ENCODE measurements at regions not wholly inside any gene's neighbourhood (a gene's known extent, or its start where the extent isn't known, plus 50 kb on each side); places are given as distances from the start of the nearest gene placed in this dataset.

- Mint-ChIP-seq H3K9me3 (ENCODE audit: unreplicated experiment) (peaks cover 9% of the 10 kb centered on the region), H3K4me1 (ENCODE audit: low read depth, unreplicated experiment) (peaks cover 6% of the 10 kb centered on the region), H3K27ac (ENCODE audit: unreplicated experiment) (no peak overlapping the region), H3K4me3 (ENCODE audit: unreplicated experiment) (no peak overlapping the region), H3K27me3 (ENCODE audit: insufficient read depth, unreplicated experiment) (peaks cover 3% of the 10 kb centered on the region), H3K36me3 (ENCODE audit: insufficient read depth, unreplicated experiment) (no peaks in the 10 kb centered on the region)
- Histone ChIP-seq H3K27me3 (replicated peaks; ENCODE audit: control insufficient read depth, insufficient read depth, low read length) (no peaks in the 10 kb centered on the region), H3K4me3 (ENCODE audit: low read depth, low read length) (no peak overlapping the region), H3K4me1 (peaks cover 10% of the 10 kb centered on the region), H3K36me3 (ENCODE audit: control insufficient read depth, insufficient read depth, low read length) (no peaks in the 10 kb centered on the region), H3K9me3 (no peaks in the 10 kb centered on the region)
- CTCF ChIA-PET = no interaction called here
- no peak for DNase-seq
- intact Hi-C loops (cut with micrococcal nuclease; ENCODE audit: unreplicated experiment) = no loop called here
- TF ChIP-seq CTCF (IDR thresholded peaks at IDR 0.05; ENCODE audit: insufficient read depth in 1 of 2, low read depth in 1 of 2, low read length in 1 of 2, severe bottlenecking in 1 of 2, unreplicated experiment in 1 of 2) = no peak
- POLR2A ChIA-PET = no interaction called here
- no TSS peak for BruUV-seq (replicated peaks)
Measured at GRCh38 chr11:103633068-103633788, 403.2 kb upstream of the DDI1 start.

GRCh38 chr11:103633819-103634590 lies 402.4 kb upstream of the DDI1 start:
- intact Hi-C loops (cut with micrococcal nuclease; ENCODE audit: unreplicated experiment) = no loop called here
- Mint-ChIP-seq H3K27me3 (ENCODE audit: insufficient read depth, unreplicated experiment) (peaks cover 3% of the 10 kb centered on the region), H3K27ac (ENCODE audit: unreplicated experiment) (no peak overlapping the region), H3K4me1 (ENCODE audit: low read depth, unreplicated experiment) (no peaks in the 10 kb centered on the region), H3K9me3 (ENCODE audit: unreplicated experiment) (peaks cover 9% of the 10 kb centered on the region), H3K36me3 (ENCODE audit: insufficient read depth, unreplicated experiment) (no peaks in the 10 kb centered on the region), H3K4me3 (ENCODE audit: unreplicated experiment) (no peak overlapping the region)
- Histone ChIP-seq H3K9me3 (no peaks in the 10 kb centered on the region), H3K4me3 (ENCODE audit: low read depth, low read length) (no peak overlapping the region), H3K36me3 (ENCODE audit: control insufficient read depth, insufficient read depth, low read length) (no peaks in the 10 kb centered on the region), H3K4me1 (0 out of 2 replicates have a peak, but pooled peaks cover 4% of the 10 kb centered on the region), H3K27me3 (replicated peaks; ENCODE audit: control insufficient read depth, insufficient read depth, low read length) (no peaks in the 10 kb centered on the region)
- POLR2A ChIA-PET = no interaction called here
- DNase-seq = no peak
- TF ChIP-seq CTCF (IDR thresholded peaks at IDR 0.05; ENCODE audit: insufficient read depth in 1 of 2, low read depth in 1 of 2, low read length in 1 of 2, severe bottlenecking in 1 of 2, unreplicated experiment in 1 of 2) = no peak
- CTCF ChIA-PET = no interaction called here
- no TSS peak for BruUV-seq (replicated peaks)

GRCh38 chr11:103636232-103636631 lies 400.2 kb upstream of the DDI1 start:
- ChIA-PET POLR2A (no interaction called here), CTCF (no interaction called here)
- H3K9me3 Mint-ChIP-seq (ENCODE audit: unreplicated experiment) = no peaks in the 10 kb centered on the region
- no TSS peak for BruUV-seq (replicated peaks)
- no peaks in the 10 kb centered on the region for H3K27me3 ChIP-seq (replicated peaks; ENCODE audit: control insufficient read depth, insufficient read depth, low read length)
- no peak for DNase-seq
- no peaks in the 10 kb centered on the region for H3K36me3 Mint-ChIP-seq (ENCODE audit: insufficient read depth, unreplicated experiment)
- no peaks in the 10 kb centered on the region for H3K4me1 Mint-ChIP-seq (ENCODE audit: low read depth, unreplicated experiment)
- H3K27me3 Mint-ChIP-seq (ENCODE audit: insufficient read depth, unreplicated experiment) = peaks cover 11% of the 10 kb centered on the region
- no peaks in the 10 kb centered on the region for H3K36me3 ChIP-seq (ENCODE audit: control insufficient read depth, insufficient read depth, low read length)
- no peaks in the 10 kb centered on the region for H3K9me3 ChIP-seq
- no peak overlapping the region for H3K27ac Mint-ChIP-seq (ENCODE audit: unreplicated experiment)
- 0 out of 2 replicates have a peak, but pooled peaks cover 4% of the 10 kb centered on the region for H3K4me1 ChIP-seq
- H3K4me3 Mint-ChIP-seq (ENCODE audit: unreplicated experiment) = no peak overlapping the region
- intact Hi-C loops (cut with micrococcal nuclease; ENCODE audit: unreplicated experiment) = no loop called here
- H3K4me3 ChIP-seq (ENCODE audit: low read depth, low read length) = no peak overlapping the region
- TF ChIP-seq CTCF (IDR thresholded peaks at IDR 0.05; ENCODE audit: insufficient read depth in 1 of 2, low read depth in 1 of 2, low read length in 1 of 2, severe bottlenecking in 1 of 2, unreplicated experiment in 1 of 2) = no peak
